ENCODE measurements at regions not wholly inside any gene's neighbourhood (a gene's known extent, or its start where the extent isn't known, plus 50 kb on each side); places are given as distances from the start of the nearest gene placed in this dataset.
A peak's percentile ranks its signal among the peaks of the same experiment; 100 is the strongest.

GRCh38 chr20:58112017-58112781 is 116.3 kb downstream of the ANKRD60 start:
- ATAC-seq (ENCODE audit: insufficient read depth, low FRiP score), result no peak
- 73 to 83% methylated on average over 7 of the region's 7 CpGs for WGBS, 2 donors
- no peaks in the 10 kb centered on the region for H3K36me3 ChIP-seq (ENCODE audit: control insufficient read depth in 4 of 4, insufficient read depth in 4 of 4, low read length in 4 of 4)

GRCh38 chr20:58111310-58112016 is 117.0 kb downstream of the ANKRD60 start:
- H3K4me1 ChIP-seq (ENCODE audit: control insufficient read depth in 5 of 5, insufficient read depth in 5 of 5, low read length in 5 of 5), result peaks cover 0 to 1% (median 0%) of the 10 kb centered on the region in 5 donors
- ATAC-seq (ENCODE audit: insufficient read depth, low FRiP score) (no peak), DNase-seq (peak in 1 of 3 donors; percentile 36)
- no peak overlapping the region for H3K4me3 ChIP-seq
- no peaks in the 10 kb centered on the region for H3K27me3 ChIP-seq (ENCODE audit: control insufficient read depth in 3 of 3, insufficient read depth in 3 of 3, low read length in 2 of 3)
- 84% methylated on average over 18 of the region's 18 CpGs for WGBS, 2 donors
- TF ChIP-seq CTCF (IDR thresholded peaks at IDR 0.05; ENCODE audit: control extremely low read depth, extremely low read depth), result no peak
- no peak overlapping the region for H3K27ac ChIP-seq (ENCODE audit: low read depth in 1 of 2, low read length in 1 of 2)
- peaks cover 0 to 8% (median 2%) of the 10 kb centered on the region in 4 donors for H3K9me3 ChIP-seq (ENCODE audit: control insufficient read depth in 4 of 4, insufficient read depth in 3 of 4, low read length in 3 of 4)
- H3K9ac ChIP-seq (ENCODE audit: insufficient read depth in 1 of 2, low read length in 2 of 2), result no peak overlapping the region
- H3K36me3 ChIP-seq (ENCODE audit: control insufficient read depth in 4 of 4, insufficient read depth in 4 of 4, low read length in 4 of 4), result no peaks in the 10 kb centered on the region

More at GRCh38 chr20:58112017-58112781, 116.3 kb downstream of the ANKRD60 start:
- Histone ChIP-seq H3K27me3 (ENCODE audit: control insufficient read depth in 3 of 3, insufficient read depth in 3 of 3, low read length in 2 of 3) (no peaks in the 10 kb centered on the region), H3K27ac (ENCODE audit: low read depth in 1 of 2, low read length in 1 of 2) (no peak overlapping the region), H3K9ac (ENCODE audit: insufficient read depth in 1 of 2, low read length in 2 of 2) (peak overlapping the region in 1 of 2 donors; percentile 20), H3K4me3 (no peak overlapping the region), H3K4me1 (ENCODE audit: control insufficient read depth in 5 of 5, insufficient read depth in 5 of 5, low read length in 5 of 5) (peaks cover 0 to 1% (median 0%) of the 10 kb centered on the region in 5 donors), H3K9me3 (ENCODE audit: control insufficient read depth in 4 of 4, insufficient read depth in 3 of 4, low read length in 3 of 4) (peaks cover 0 to 8% (median 2%) of the 10 kb centered on the region in 4 donors)
- TF ChIP-seq CTCF (IDR thresholded peaks at IDR 0.05; ENCODE audit: control extremely low read depth, extremely low read depth), result no peak
- peak in 1 of 3 donors; percentile 21 for DNase-seq

GRCh38 chr20:58109918-58110635 is 118.4 kb downstream of the ANKRD60 start:
- WGBS, 2 donors, result 88 to 95% methylated on average over 3 of the region's 3 CpGs
- no peak for ATAC-seq (ENCODE audit: insufficient read depth, low FRiP score)
- no peaks in the 10 kb centered on the region for H3K36me3 ChIP-seq (ENCODE audit: control insufficient read depth in 4 of 4, insufficient read depth in 4 of 4, low read length in 4 of 4)
- H3K4me1 ChIP-seq (ENCODE audit: control insufficient read depth in 5 of 5, insufficient read depth in 5 of 5, low read length in 5 of 5), result peaks cover 0 to 1% (median 0%) of the 10 kb centered on the region in 5 donors
- no peak overlapping the region for H3K27ac ChIP-seq (ENCODE audit: low read depth in 1 of 2, low read length in 1 of 2)
- no peak overlapping the region for H3K9ac ChIP-seq (ENCODE audit: insufficient read depth in 1 of 2, low read length in 2 of 2)
- H3K4me3 ChIP-seq, result no peak overlapping the region
- no peak for DNase-seq
- peaks cover 0 to 9% (median 2%) of the 10 kb centered on the region in 4 donors for H3K9me3 ChIP-seq (ENCODE audit: control insufficient read depth in 4 of 4, insufficient read depth in 3 of 4, low read length in 3 of 4)
- no peaks in the 10 kb centered on the region for H3K27me3 ChIP-seq (ENCODE audit: control insufficient read depth in 3 of 3, insufficient read depth in 3 of 3, low read length in 2 of 3)
- TF ChIP-seq CTCF (IDR thresholded peaks at IDR 0.05; ENCODE audit: control extremely low read depth, extremely low read depth), result no peak

Data from lung (tissue), 11 donors.